SK-N-SH (cell line): ENCODE measurements at regions not wholly inside any gene's neighbourhood (a gene's known extent, or its start where the extent isn't known, plus 50 kb on each side); places are given as distances from the start of the nearest gene placed in this dataset.

ENCODE experiments used
- CTCF ChIP-seq: fragments of 200-600 bp; sonication (generic); IDR thresholded peaks from 2 replicates; pipeline ENCODE4 v1.6.1; 2017; ENCODE audit warnings: antibody characterized with exemption, mild to moderate bottlenecking, moderate library complexity
- ELF1 ChIP-seq: IDR thresholded peaks from 2 replicates; pipeline ENCODE4 v1.4.0; 2012
- FOXM1 ChIP-seq: IDR thresholded peaks from 2 replicates; pipeline ENCODE4 v1.4.0; 2012; ENCODE audit warnings: low read depth, mild to moderate bottlenecking
- MEF2A ChIP-seq: IDR thresholded peaks from 2 replicates; pipeline ENCODE4 v1.4.0; 2012; ENCODE audit warnings: low read depth, borderline replicate concordance
- POLR2AphosphoS5 ChIP-seq: IDR thresholded peaks from 2 replicates; pipeline ENCODE4 v1.6.1; 2012; ENCODE audit warnings: low read depth, low read length
- RAD21 ChIP-seq: IDR thresholded peaks from 2 replicates; pipeline ENCODE4 v1.6.1; 2012; ENCODE audit warnings: mild to moderate bottlenecking, low read length
- REST ChIP-seq: IDR thresholded peaks from 2 replicates; pipeline ENCODE4 v1.6.1; 2012; ENCODE audit warnings: mild to moderate bottlenecking, low read depth, low read length, moderate library complexity
- RFX5 ChIP-seq: IDR thresholded peaks from 2 replicates; pipeline ENCODE4 v1.6.1; 2012; ENCODE audit warnings: mild to moderate bottlenecking, improper control_type of control experiment, low read length
- SIN3A ChIP-seq: IDR thresholded peaks from 2 replicates; pipeline ENCODE4 v1.6.1; 2012; ENCODE audit warnings: low read depth, mild to moderate bottlenecking, low read length, moderate library complexity, borderline replicate concordance
- TAF1 ChIP-seq: IDR thresholded peaks from 2 replicates; pipeline ENCODE4 v1.6.1; 2012; ENCODE audit warnings: low read depth, mild to moderate bottlenecking, low read length, moderate library complexity, borderline replicate concordance
- YY1 ChIP-seq: IDR thresholded peaks from 2 replicates; pipeline ENCODE4 v1.4.0; 2012; ENCODE audit warnings: low read depth, mild to moderate bottlenecking

GRCh38 chr12:67535971-67536370, 112.6 kb upstream of the DYRK2 start:
- no peak for TF ChIP-seq CTCF
- no peak for TF ChIP-seq RAD21
- no peak for TF ChIP-seq TAF1
- no peak for TF ChIP-seq RFX5
- no peak for TF ChIP-seq ELF1
- no peak for TF ChIP-seq YY1
- TF ChIP-seq REST: no peak
- TF ChIP-seq POLR2AphosphoS5: no peak
- TF ChIP-seq MEF2A: no peak
- TF ChIP-seq SIN3A: no peak
- no peak for TF ChIP-seq FOXM1
